Renal cortex interstitium (tissue), 11 donors: ENCODE measurements at regions not wholly inside any gene's neighbourhood (a gene's known extent, or its start where the extent isn't known, plus 50 kb on each side); places are given as distances from the start of the nearest gene placed in this dataset.
"Not testable (repeated sequence)": the region's sequence is repeated elsewhere in the genome, so short reads cannot be mapped to it uniquely, and the experiment has no call there.

Experiments used
- DNase-seq, 11 donors: peaks; one replicate each; pipeline ENCODE4 v3.0.0-alpha.2; 2013; ENCODE audit warnings: low read depth in 9 of 11, low spot score in 4 of 11; ENCODE audit errors: extremely low read depth in 1 of 11

GRCh38 chr12:5160827-5161226 lies 117.1 kb downstream of the KCNA5 start:
- DNase-seq: no peak

GRCh38 chr12:5163661-5164060 lies 120.0 kb downstream of the KCNA5 start:
- DNase-seq: no peak

GRCh38 chr12:5165296-5165970 lies 121.8 kb downstream of the KCNA5 start:
- DNase-seq: no peak

- no peak for DNase-seq
Observed at GRCh38 chr12:5166976-5167375, 123.3 kb downstream of the KCNA5 start.

GRCh38 chr12:5168148-5168547 lies 124.5 kb downstream of the KCNA5 start:
- no peak for DNase-seq

DNA sequence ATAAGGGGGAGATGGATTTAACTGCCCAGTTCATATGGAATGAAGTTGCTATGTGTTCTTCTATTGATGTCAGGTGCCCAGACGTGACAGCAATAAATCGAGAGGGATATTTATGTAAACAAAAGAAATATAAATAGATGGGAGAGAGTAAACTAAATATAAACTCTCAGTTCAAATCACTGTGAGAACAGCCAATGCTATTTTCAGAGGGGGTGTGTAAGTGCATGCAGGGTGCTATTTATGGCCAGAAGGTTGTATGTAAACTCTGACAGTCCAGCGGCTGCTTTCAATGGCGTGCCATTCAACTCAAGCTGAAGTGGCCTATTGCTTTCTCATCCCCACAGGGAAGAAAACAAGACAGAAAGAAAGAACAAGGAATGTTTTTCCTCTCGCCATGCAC lies 127.2 kb downstream of the KCNA5 start:
- no peak for DNase-seq

GRCh38 chr12:5171701-5172100 lies 128.0 kb downstream of the KCNA5 start:
- DNase-seq: peak in 10 of 11 donors; percentile 26 to 71 (median 50)

GRCh38 chr12:5172886-5173285 lies 129.2 kb downstream of the KCNA5 start:
- no peak for DNase-seq

GRCh38 chr12:5173511-5174011 lies 129.9 kb downstream of the KCNA5 start:
- no peak for DNase-seq

DNA sequence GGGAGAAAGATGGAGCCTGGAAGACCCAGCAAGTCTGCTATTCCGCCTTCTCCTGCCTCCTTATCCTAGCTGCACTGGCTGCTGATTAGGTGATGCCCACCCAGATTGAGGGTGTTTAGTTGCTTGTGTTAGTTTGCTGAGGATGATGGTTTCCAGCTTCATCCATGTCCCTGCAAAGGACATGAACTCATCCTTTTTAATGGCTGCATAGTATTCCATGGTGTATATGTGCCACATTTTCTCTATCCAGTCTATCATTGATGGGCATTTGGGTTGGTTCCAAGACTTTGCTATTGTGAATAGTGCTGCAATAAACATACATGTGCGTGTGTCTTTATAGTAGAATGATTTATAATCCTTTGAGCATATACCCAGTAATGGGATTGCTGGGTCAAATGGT lies 131.7 kb downstream of the KCNA5 start:
- not testable (repeated sequence) for DNase-seq

- DNase-seq: no peak
Observed at GRCh38 chr12:5176036-5176435, 132.4 kb downstream of the KCNA5 start.

DNA sequence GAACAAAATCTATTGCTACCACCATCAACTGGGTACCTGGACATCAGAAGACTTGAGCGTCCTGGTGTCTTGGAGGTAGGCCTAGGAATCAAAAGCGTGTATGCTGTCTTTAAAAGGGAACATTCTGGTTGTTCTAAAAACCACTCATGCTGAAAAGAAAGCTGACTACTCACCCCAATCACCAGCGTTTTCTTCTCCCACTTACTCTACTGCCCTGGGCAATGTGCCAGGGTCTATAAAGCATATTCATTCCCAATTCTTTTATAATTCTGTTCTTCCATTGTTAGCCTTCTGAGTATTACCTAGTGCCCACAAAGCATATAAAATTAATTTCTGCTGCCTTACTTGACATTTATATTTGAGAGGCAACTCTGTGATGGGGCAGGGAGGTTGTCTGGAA lies 133.4 kb downstream of the KCNA5 start:
- no peak for DNase-seq

- no peak for DNase-seq
Observed at GRCh38 chr12:5177731-5178130, 134.1 kb downstream of the KCNA5 start.

GRCh38 chr12:5178571-5178970 lies 134.9 kb downstream of the KCNA5 start:
- DNase-seq: no peak

- no peak for DNase-seq
Observed at GRCh38 chr12:5180496-5180895, 136.8 kb downstream of the KCNA5 start.

DNA sequence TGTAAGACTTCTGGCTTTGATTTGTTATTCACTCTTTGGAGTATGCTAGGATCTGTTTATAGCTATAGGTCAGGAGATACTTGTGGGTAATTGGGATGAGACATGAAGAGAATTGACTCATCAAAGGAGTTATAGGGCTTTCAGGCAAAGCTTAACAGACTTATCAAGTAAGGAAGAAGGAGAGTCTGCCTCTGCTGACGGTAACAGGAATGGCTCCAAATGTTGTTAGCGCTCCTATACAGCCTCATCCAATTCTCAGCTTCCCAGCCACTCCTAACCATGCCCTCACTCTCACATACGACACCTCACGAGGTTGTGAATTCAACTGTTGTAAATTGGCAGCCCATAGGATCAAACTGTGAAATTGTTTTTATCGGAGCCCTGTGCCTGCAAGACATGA lies 140.5 kb downstream of the KCNA5 start:
- DNase-seq: no peak

- DNase-seq: no peak
Observed at GRCh38 chr12:5185435-5186069, 141.9 kb downstream of the KCNA5 start.

DNA sequence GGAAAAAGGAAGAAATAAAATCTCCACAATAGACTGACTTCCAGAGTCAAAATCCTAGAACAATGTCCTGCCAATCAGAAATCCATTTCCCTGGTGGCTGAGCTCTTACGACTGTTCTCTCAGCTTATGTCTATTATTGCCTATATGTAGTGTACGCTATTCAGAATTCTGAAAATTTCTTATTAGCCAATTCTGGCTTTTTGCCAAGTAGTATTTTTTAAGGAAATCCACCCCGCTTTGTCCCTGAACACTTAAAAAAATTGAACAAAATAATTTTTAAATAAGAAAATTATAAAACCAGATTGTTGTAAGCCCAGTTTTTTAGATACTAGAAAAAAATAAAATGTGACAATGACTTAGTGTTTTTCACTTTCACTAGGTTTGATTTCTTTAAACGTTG lies 143.0 kb downstream of the KCNA5 start:
- DNase-seq: no peak

DNA sequence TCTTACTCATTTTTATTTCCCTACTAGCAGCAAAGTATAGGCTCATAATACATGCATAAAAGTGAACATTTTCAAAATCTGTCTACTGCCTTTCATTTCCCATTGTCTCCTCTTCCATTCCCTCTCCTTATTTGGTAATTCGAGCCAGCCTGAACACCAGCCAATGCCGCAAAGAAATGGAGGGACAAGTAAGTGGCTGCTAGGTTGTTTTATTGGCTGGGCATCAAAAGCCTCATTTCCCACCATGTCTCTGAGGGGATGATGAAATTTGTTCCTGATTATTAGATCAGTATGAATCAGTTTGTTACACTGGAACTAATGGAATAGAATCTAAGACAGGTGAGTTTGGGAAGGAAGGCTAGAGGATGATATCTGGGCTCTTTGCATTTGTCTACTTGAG lies 143.5 kb downstream of the KCNA5 start:
- DNase-seq: no peak

- no peak for DNase-seq
Observed at GRCh38 chr12:5188472-5188871, 144.8 kb downstream of the KCNA5 start.

DNA sequence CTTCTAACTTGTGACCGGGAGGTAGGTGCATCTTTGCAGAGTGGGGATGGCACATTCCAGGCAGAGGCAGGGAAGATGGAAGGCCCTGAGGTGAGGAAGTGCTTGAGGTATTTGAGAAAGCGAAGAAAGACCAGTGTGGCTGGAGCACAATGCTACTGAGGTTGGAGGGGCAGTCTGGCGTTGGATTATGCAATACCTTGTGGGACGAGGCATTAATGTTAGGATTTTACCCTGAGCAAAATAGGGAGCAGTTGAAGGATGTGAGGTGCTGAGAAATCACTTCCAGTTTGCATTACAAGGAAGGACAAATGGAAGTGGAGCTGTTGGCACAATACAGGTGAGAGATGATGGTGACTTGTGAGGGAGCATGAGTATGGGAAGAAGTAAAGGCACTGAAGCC lies 145.5 kb downstream of the KCNA5 start:
- no peak for DNase-seq
